ENCODE measurements at regions not wholly inside any gene's neighbourhood (a gene's known extent, or its start where the extent isn't known, plus 50 kb on each side); places are given as distances from the start of the nearest gene placed in this dataset.
"Not testable (repeated sequence)": the region's sequence is repeated elsewhere in the genome, so short reads cannot be mapped to it uniquely, and the experiment has no call there.

GRCh38 chr20:29763821-29764511, 1493.5 kb upstream of the DEFB115 start:
- H3K9me3 ChIP-seq (ENCODE audit: insufficient read depth, low read length) = no peaks in the 10 kb centered on the region
- no peaks in the 10 kb centered on the region for H3K79me2 ChIP-seq (ENCODE audit: insufficient read depth, low read length)
- H4K20me1 ChIP-seq (ENCODE audit: low read depth, low read length) = no peaks in the 10 kb centered on the region
- H3K4me2 ChIP-seq (ENCODE audit: low read depth, low read length, poor library complexity, severe bottlenecking) = no peak overlapping the region
- no peak overlapping the region for H3K27ac ChIP-seq (ENCODE audit: low read depth, low read length)
- no peak overlapping the region for H2AFZ ChIP-seq (ENCODE audit: low read depth, low read length, severe bottlenecking)
- H3K36me3 ChIP-seq (ENCODE audit: low read length) = no peaks in the 10 kb centered on the region
- TF ChIP-seq CTCF (IDR thresholded peaks at IDR 0.05; ENCODE audit: insufficient read depth, low read length, poor library complexity, severe bottlenecking) (no peak), EZH2phosphoT487 (conservative IDR thresholded peaks at IDR 0.05; ENCODE audit: low read length) (no peak)
- H3K9me2 ChIP-seq (replicated peaks; ENCODE audit: insufficient read depth, low read length) = no peaks in the 10 kb centered on the region
- no peak overlapping the region for H3K9ac ChIP-seq (ENCODE audit: low read length)
- no peak overlapping the region for H3K4me3 ChIP-seq (ENCODE audit: insufficient read depth, low read length, poor library complexity, severe bottlenecking)
- H3K27me3 ChIP-seq (ENCODE audit: low read length) = no peaks in the 10 kb centered on the region
- no peaks in the 10 kb centered on the region for H3F3A ChIP-seq (ENCODE audit: insufficient read depth)

GRCh38 chr20:29764922-29765610, 1492.4 kb upstream of the DEFB115 start:
- H3K36me3 ChIP-seq (ENCODE audit: low read length); H3K9me3 ChIP-seq (ENCODE audit: insufficient read depth, low read length); H3K9me2 ChIP-seq (replicated peaks; ENCODE audit: insufficient read depth, low read length); H3K4me3 ChIP-seq (ENCODE audit: insufficient read depth, low read length, poor library complexity, severe bottlenecking); H3K79me2 ChIP-seq (ENCODE audit: insufficient read depth, low read length); H3F3A ChIP-seq (ENCODE audit: insufficient read depth); H3K27me3 ChIP-seq (ENCODE audit: low read length); H3K4me2 ChIP-seq (ENCODE audit: low read depth, low read length, poor library complexity, severe bottlenecking); H3K9ac ChIP-seq (ENCODE audit: low read length); H2AFZ ChIP-seq (ENCODE audit: low read depth, low read length, severe bottlenecking); H4K20me1 ChIP-seq (ENCODE audit: low read depth, low read length); H3K27ac ChIP-seq (ENCODE audit: low read depth, low read length): not testable (repeated sequence)
- peak; percentile 19 for TF ChIP-seq CTCF (IDR thresholded peaks at IDR 0.05; ENCODE audit: insufficient read depth, low read length, poor library complexity, severe bottlenecking)

GRCh38 chr20:29778033-29778432, 1479.4 kb upstream of the DEFB115 start:
- H4K20me1 ChIP-seq (ENCODE audit: low read depth, low read length); H3F3A ChIP-seq (ENCODE audit: insufficient read depth); H3K9ac ChIP-seq (ENCODE audit: low read length); H3K9me3 ChIP-seq (ENCODE audit: insufficient read depth, low read length); H3K79me2 ChIP-seq (ENCODE audit: insufficient read depth, low read length); H3K9me2 ChIP-seq (replicated peaks; ENCODE audit: insufficient read depth, low read length); H3K4me2 ChIP-seq (ENCODE audit: low read depth, low read length, poor library complexity, severe bottlenecking); H3K27me3 ChIP-seq (ENCODE audit: low read length); H3K4me3 ChIP-seq (ENCODE audit: insufficient read depth, low read length, poor library complexity, severe bottlenecking); H2AFZ ChIP-seq (ENCODE audit: low read depth, low read length, severe bottlenecking); H3K36me3 ChIP-seq (ENCODE audit: low read length); H3K27ac ChIP-seq (ENCODE audit: low read depth, low read length): not testable (repeated sequence)

GRCh38 chr20:29781217-29781616, 1476.2 kb upstream of the DEFB115 start:
- not testable (repeated sequence) for H3K36me3 ChIP-seq (ENCODE audit: low read length); H3K4me2 ChIP-seq (ENCODE audit: low read depth, low read length, poor library complexity, severe bottlenecking); H3K9ac ChIP-seq (ENCODE audit: low read length); H4K20me1 ChIP-seq (ENCODE audit: low read depth, low read length); H3K27me3 ChIP-seq (ENCODE audit: low read length); H2AFZ ChIP-seq (ENCODE audit: low read depth, low read length, severe bottlenecking); H3K9me2 ChIP-seq (replicated peaks; ENCODE audit: insufficient read depth, low read length); H3K79me2 ChIP-seq (ENCODE audit: insufficient read depth, low read length); H3K27ac ChIP-seq (ENCODE audit: low read depth, low read length); H3F3A ChIP-seq (ENCODE audit: insufficient read depth); H3K9me3 ChIP-seq (ENCODE audit: insufficient read depth, low read length); H3K4me3 ChIP-seq (ENCODE audit: insufficient read depth, low read length, poor library complexity, severe bottlenecking)

GRCh38 chr20:29781891-29782290, 1475.6 kb upstream of the DEFB115 start:
- not testable (repeated sequence) for H3K79me2 ChIP-seq (ENCODE audit: insufficient read depth, low read length); H3K9me3 ChIP-seq (ENCODE audit: insufficient read depth, low read length); H3K27ac ChIP-seq (ENCODE audit: low read depth, low read length); H3K4me2 ChIP-seq (ENCODE audit: low read depth, low read length, poor library complexity, severe bottlenecking); H3K9ac ChIP-seq (ENCODE audit: low read length); H3F3A ChIP-seq (ENCODE audit: insufficient read depth); H3K9me2 ChIP-seq (replicated peaks; ENCODE audit: insufficient read depth, low read length); H3K36me3 ChIP-seq (ENCODE audit: low read length); H3K27me3 ChIP-seq (ENCODE audit: low read length); H2AFZ ChIP-seq (ENCODE audit: low read depth, low read length, severe bottlenecking); H3K4me3 ChIP-seq (ENCODE audit: insufficient read depth, low read length, poor library complexity, severe bottlenecking); H4K20me1 ChIP-seq (ENCODE audit: low read depth, low read length)

GRCh38 chr20:29787456-29787855, 1470.0 kb upstream of the DEFB115 start:
- not testable (repeated sequence) for H3K27ac ChIP-seq (ENCODE audit: low read depth, low read length); H3K9ac ChIP-seq (ENCODE audit: low read length); H3K27me3 ChIP-seq (ENCODE audit: low read length); H3K79me2 ChIP-seq (ENCODE audit: insufficient read depth, low read length); H4K20me1 ChIP-seq (ENCODE audit: low read depth, low read length); H3K4me3 ChIP-seq (ENCODE audit: insufficient read depth, low read length, poor library complexity, severe bottlenecking); H3F3A ChIP-seq (ENCODE audit: insufficient read depth); H2AFZ ChIP-seq (ENCODE audit: low read depth, low read length, severe bottlenecking); H3K4me2 ChIP-seq (ENCODE audit: low read depth, low read length, poor library complexity, severe bottlenecking); H3K36me3 ChIP-seq (ENCODE audit: low read length); H3K9me2 ChIP-seq (replicated peaks; ENCODE audit: insufficient read depth, low read length); H3K9me3 ChIP-seq (ENCODE audit: insufficient read depth, low read length)

Measured in SU-DHL-6 (cell line).